ENCODE measurements at regions not wholly inside any gene's neighbourhood (a gene's known extent, or its start where the extent isn't known, plus 50 kb on each side); places are given as distances from the start of the nearest gene placed in this dataset.

- no peak overlapping the region for H3K27ac ChIP-seq
- no peak for TF ChIP-seq CTCF (conservative IDR thresholded peaks at IDR 0.05)
Measured at GRCh38 chr6:148648754-148649453, 97.9 kb upstream of the UST start.

GRCh38 chr6:148649454-148649963, 97.3 kb upstream of the UST start:
- no peak overlapping the region for H3K27ac ChIP-seq
- TF ChIP-seq CTCF (conservative IDR thresholded peaks at IDR 0.05) = no peak

GRCh38 chr6:148650941-148651505, 95.8 kb upstream of the UST start:
- TF ChIP-seq CTCF (conservative IDR thresholded peaks at IDR 0.05) = no peak
- H3K27ac ChIP-seq = no peak overlapping the region

GRCh38 chr6:148652205-148652604, 94.6 kb upstream of the UST start:
- TF ChIP-seq CTCF (conservative IDR thresholded peaks at IDR 0.05) = no peak

GRCh38 chr6:148653138-148653776, 93.6 kb upstream of the UST start:
- H3K27ac ChIP-seq = no peak overlapping the region
- no peak for TF ChIP-seq CTCF (conservative IDR thresholded peaks at IDR 0.05)

More at GRCh38 chr6:148652205-148652604, 94.6 kb upstream of the UST start:
- H3K27ac ChIP-seq = no peak overlapping the region

GRCh38 chr6:148657048-148657447, 89.8 kb upstream of the UST start:
- TF ChIP-seq CTCF (conservative IDR thresholded peaks at IDR 0.05) = no peak
- no peak overlapping the region for H3K27ac ChIP-seq

GRCh38 chr6:148658681-148659430, 88.0 kb upstream of the UST start:
- TF ChIP-seq CTCF (conservative IDR thresholded peaks at IDR 0.05) = no peak
- no peak overlapping the region for H3K27ac ChIP-seq

Data from VCaP (cell line).